IMR-90 (cell line): ENCODE measurements at regions not wholly inside any gene's neighbourhood (a gene's known extent, or its start where the extent isn't known, plus 50 kb on each side); places are given as distances from the start of the nearest gene placed in this dataset.

ENCODE experiments used
- ATAC-seq: fragments of 200-7000 bp; cut with Tn5 transposase; 2 replicates; pipeline ENCODE4 v1.9.1; 2020; ENCODE audit warnings: low read depth, mild to moderate bottlenecking, moderate library complexity
- BruUV-seq: library from RNA; stranded (reverse); fragments of 400-500 nt; replicated peaks from 2 replicates; lab custom pipeline; 2021; lab: Mats Ljungman, UMichigan
- CTCF ChIA-PET: fragments of 300-600 bp; formaldehyde crosslinking; extraction: SDS; loops from one replicate; lab custom pipeline; 2021; ENCODE audit warnings: antibody characterized with exemption; lab: Yijun Ruan, JAX
- POLR2A ChIA-PET: fragments of 300-600 bp; sonication (Branson Sonifier 250); formaldehyde crosslinking; loops from one replicate; lab custom pipeline; 2022; ENCODE audit warnings: antibody characterized with exemption; ENCODE audit not compliant: unreplicated experiment; lab: Charles Lee
- DNase-seq: peaks from one replicate; pipeline ENCODE4 v3.0.0; 2013
- H2AFZ ChIP-seq: replicated peaks from 2 replicates; pipeline ENCODE3; 2013; ENCODE audit warnings: low read length, mild to moderate bottlenecking; ENCODE audit not compliant: poor library complexity
- H2AK5ac ChIP-seq: 2 replicates; pipeline ENCODE4 v1.6.1; 2013; ENCODE audit warnings: low read depth, low read length, inconsistent platforms
- H2AK9ac ChIP-seq: replicated peaks from 2 replicates; pipeline ENCODE3; 2013; ENCODE audit warnings: mild to moderate bottlenecking, low read depth, low read length, moderate library complexity; ENCODE audit not compliant: poor library complexity
- H2BK120ac ChIP-seq: 2 replicates; pipeline ENCODE4 v1.6.1; 2013; ENCODE audit warnings: low read depth, low read length, inconsistent platforms
- H2BK15ac ChIP-seq: 3 replicates; pipeline ENCODE4 v1.6.1; 2013; ENCODE audit warnings: low read depth, low read length, inconsistent platforms
- H2BK20ac ChIP-seq: 2 replicates; pipeline ENCODE4 v1.6.1; 2013; ENCODE audit warnings: low read depth, mild to moderate bottlenecking, inconsistent platforms, low read length, moderate library complexity
- H2BK5ac ChIP-seq: 2 replicates; pipeline ENCODE4 v1.6.1; 2013; ENCODE audit warnings: mild to moderate bottlenecking, low read depth, low read length, inconsistent platforms; ENCODE audit not compliant: poor library complexity, severe bottlenecking
- H3K14ac ChIP-seq: replicated peaks from 2 replicates; pipeline ENCODE4 v1.6.1; 2013; ENCODE audit warnings: low read depth, low read length, inconsistent platforms
- H3K18ac ChIP-seq: 2 replicates; pipeline ENCODE4 v1.6.1; 2013; ENCODE audit warnings: low read depth, low read length, control low read depth
- H3K23ac ChIP-seq: 2 replicates; pipeline ENCODE4 v1.6.1; 2013; ENCODE audit warnings: low read depth, low read length, inconsistent platforms
- H3K27ac ChIP-seq: 2 replicates; pipeline ENCODE4 v1.5.1; 2013; ENCODE audit warnings: mild to moderate bottlenecking, control low read depth, low read length; ENCODE audit not compliant: insufficient read depth
- H3K27me3 ChIP-seq: 2 replicates; pipeline ENCODE4 v1.6.1; 2013; ENCODE audit warnings: low read length; ENCODE audit not compliant: control insufficient read depth, insufficient read depth
- H3K36me3 ChIP-seq: 2 replicates; pipeline ENCODE4 v1.6.1; 2013; ENCODE audit warnings: low read length, mixed read lengths; ENCODE audit not compliant: control insufficient read depth, insufficient read depth
- H3K4ac ChIP-seq: 2 replicates; pipeline ENCODE4 v1.6.1; 2013; ENCODE audit warnings: low read depth, low read length, inconsistent platforms
- H3K4me1 ChIP-seq: 2 replicates; pipeline ENCODE4 v1.6.1; 2013; ENCODE audit warnings: low read length, mixed read lengths; ENCODE audit not compliant: control insufficient read depth, insufficient read depth
- H3K4me2 ChIP-seq: 2 replicates; pipeline ENCODE4 v1.6.1; 2013; ENCODE audit warnings: low read depth, mild to moderate bottlenecking, control low read depth, low read length, moderate library complexity
- H3K4me3 ChIP-seq: 2 replicates; pipeline ENCODE4 v1.5.1; 2013; ENCODE audit warnings: low read depth, mild to moderate bottlenecking, control low read depth, low read length, moderate library complexity; ENCODE audit not compliant: insufficient read depth
- H3K56ac ChIP-seq: 2 replicates; pipeline ENCODE4 v1.6.1; 2013; ENCODE audit warnings: low read length, inconsistent platforms; ENCODE audit not compliant: insufficient read depth; ENCODE audit errors: extremely low read depth
- H3K79me1 ChIP-seq, 2 experiments: 2 replicates each; pipeline ENCODE4 v1.6.1; 2013; ENCODE audit warnings: low read length in 2 of 2, inconsistent platforms in 1 of 2, low read depth in 1 of 2
- H3K9ac ChIP-seq: 2 replicates; pipeline ENCODE4 v1.6.1; 2013; ENCODE audit warnings: low read depth, low read length, control low read depth
- H3K9me1 ChIP-seq: 2 replicates; pipeline ENCODE4 v1.6.1; 2013; ENCODE audit warnings: low read length, inconsistent platforms; ENCODE audit not compliant: insufficient read depth
- H3K9me3 ChIP-seq: 2 replicates; pipeline ENCODE4 v1.6.1; 2013; ENCODE audit warnings: low read length; ENCODE audit not compliant: control insufficient read depth, insufficient read depth
- H4K20me1 ChIP-seq: 2 replicates; pipeline ENCODE4 v1.6.1; 2013; ENCODE audit warnings: low read length, inconsistent platforms; ENCODE audit not compliant: insufficient read depth
- H4K5ac ChIP-seq: 2 replicates; pipeline ENCODE4 v1.6.1; 2013; ENCODE audit warnings: mild to moderate bottlenecking, low read depth, low read length, control low read depth
- H4K8ac ChIP-seq, 2 experiments: 2 replicates each; pipeline ENCODE4 v1.6.1; 2013; ENCODE audit warnings: low read depth in 2 of 2, low read length in 2 of 2, control low read depth in 1 of 2, inconsistent platforms in 1 of 2
- H4K91ac ChIP-seq: 2 replicates; pipeline ENCODE4 v1.6.1; 2013; ENCODE audit warnings: low read depth, low read length, inconsistent platforms; ENCODE audit not compliant: insufficient read depth
- BHLHE40 ChIP-seq: fragments of 150-350 bp; IDR thresholded peaks from 2 replicates; pipeline ENCODE4 v1.6.1; 2016; ENCODE audit warnings: mild to moderate bottlenecking, low read depth, low read length
- CEBPB ChIP-seq: IDR thresholded peaks from 2 replicates; pipeline ENCODE4 v1.6.1; 2012; ENCODE audit warnings: low read depth, low read length, improper control_type of control experiment
- CHD1 ChIP-seq: IDR thresholded peaks from 2 replicates; pipeline ENCODE4 v1.6.1; 2012; ENCODE audit warnings: low read depth, low read length, improper control_type of control experiment
- CTCF ChIP-seq: conservative IDR thresholded peaks from 2 replicates; pipeline ENCODE4 v1.5.1; 2012; ENCODE audit warnings: mild to moderate bottlenecking, low read depth, low read length, improper control_type of control experiment
- ELK1 ChIP-seq: fragments of 150-350 bp; IDR thresholded peaks from 2 replicates; pipeline ENCODE4 v1.6.1; 2016; ENCODE audit warnings: low read depth, mild to moderate bottlenecking, low read length, moderate library complexity, borderline replicate concordance
- FOS ChIP-seq: fragments of 150-350 bp; IDR thresholded peaks from 2 replicates; pipeline ENCODE4 v1.6.1; 2016; ENCODE audit warnings: low read depth, low read length
- MAFK ChIP-seq: IDR thresholded peaks from 2 replicates; pipeline ENCODE4 v1.6.1; 2012; ENCODE audit warnings: low read depth, low read length, improper control_type of control experiment
- MAZ ChIP-seq: IDR thresholded peaks from 2 replicates; pipeline ENCODE4 v1.6.1; 2012; ENCODE audit warnings: low read depth, mild to moderate bottlenecking, low read length, improper control_type of control experiment, moderate library complexity, borderline replicate concordance
- MXI1 ChIP-seq: IDR thresholded peaks from 2 replicates; pipeline ENCODE4 v1.6.1; 2012; ENCODE audit warnings: low read depth, mild to moderate bottlenecking, low read length, moderate library complexity, borderline replicate concordance
- NFE2L2 ChIP-seq: fragments of 150-350 bp; IDR thresholded peaks from 2 replicates; pipeline ENCODE4 v1.6.1; 2016; ENCODE audit warnings: low read depth, mild to moderate bottlenecking, low read length
- POLR2A ChIP-seq: IDR thresholded peaks from 2 replicates; pipeline ENCODE4 v1.6.1; 2012; ENCODE audit warnings: mild to moderate bottlenecking, low read depth, low read length
- RAD21 ChIP-seq: IDR thresholded peaks from 2 replicates; pipeline ENCODE4 v1.6.1; 2012; ENCODE audit warnings: low read length, improper control_type of control experiment
- RCOR1 ChIP-seq: IDR thresholded peaks from 2 replicates; pipeline ENCODE4 v1.6.1; 2012; ENCODE audit warnings: mild to moderate bottlenecking, low read length, improper control_type of control experiment; ENCODE audit not compliant: insufficient replicate concordance
- RFX5 ChIP-seq: IDR thresholded peaks from 2 replicates; pipeline ENCODE4 v1.8.0; 2012; ENCODE audit warnings: low read depth, mild to moderate bottlenecking, low read length, moderate library complexity
- SMC3 ChIP-seq: fragments of 150-350 bp; IDR thresholded peaks from 2 replicates; pipeline ENCODE4 v1.6.1; 2016; ENCODE audit warnings: low read depth, mild to moderate bottlenecking, antibody characterized with exemption, low read length, moderate library complexity
- USF2 ChIP-seq: fragments of 150-350 bp; IDR thresholded peaks from 2 replicates; pipeline ENCODE4 v1.6.1; 2017; ENCODE audit warnings: mild to moderate bottlenecking, antibody characterized with exemption, low read length, low read depth
- whole genome bisulfite sequencing, 2 experiments: methylation state at CpG; one replicate each; pipeline versions ENCODE4 v1.1.5 to v1.1.7; 2013; ENCODE audit warnings: missing lambda C conversion rate in 2 of 2; ENCODE audit not compliant: insufficient read length in 1 of 2; ENCODE audit errors: extremely low coverage in 2 of 2; 5-methylcytosine and 5-hydroxymethylcytosine counted together
- dilution Hi-C: fragments of 300-500 bp; cut with HindIII; formaldehyde crosslinking; loops from one replicate; pipeline ENCODE4 v1.14.3; 2018; ENCODE audit warnings: low sequenced_read_pairs; ENCODE audit not compliant: unreplicated experiment
- in situ Hi-C: fragments of 300-500 bp; cut with MboI; formaldehyde crosslinking; loops from 3 replicates; pipeline ENCODE4 v1.14.3; 2019; ENCODE audit warnings: low sequenced_read_pairs, inconsistent platforms, mixed read lengths
- intact Hi-C: fragments of 100-400 bp; cut with micrococcal nuclease; formaldehyde crosslinking; loops from 2 replicates; pipeline ENCODE4 v1.10.0; 2022

GRCh38 chr15:79778378-79778990, 118.3 kb downstream of the MTHFS start:
- Histone ChIP-seq H3K9me3 (no peaks in the 10 kb centered on the region), H3K27me3 (peaks cover 3% of the 10 kb centered on the region; the same call in 1 of the 2 replicates), H4K91ac (no peak overlapping the region), H3K23ac (no peak overlapping the region), H2BK5ac (no peak overlapping the region), H3K79me1 (no peaks in the 10 kb centered on the region), H2AK9ac (no peak overlapping the region), H2BK15ac (no peak overlapping the region), H3K56ac (no peak overlapping the region), H4K20me1 (no peaks in the 10 kb centered on the region), H3K9ac (no peak overlapping the region), H3K4me3 (no peak overlapping the region), H3K4ac (no peak overlapping the region), H3K14ac (no peak overlapping the region), H3K18ac (no peak overlapping the region), H2AK5ac (no peak overlapping the region), H4K5ac (no peak overlapping the region), H2AFZ (no peak overlapping the region), H2BK120ac (no peak overlapping the region), H3K36me3 (no peaks in the 10 kb centered on the region), H4K8ac (no peak overlapping the region), H3K9me1 (no peaks in the 10 kb centered on the region), H3K4me1 (no peaks in the 10 kb centered on the region), H3K27ac (no peak overlapping the region), H2BK20ac (no peak overlapping the region), H3K4me2 (no peak overlapping the region)
- CTCF ChIA-PET, result no interaction called here
- ATAC-seq (no peak), DNase-seq (no peak)
- intact Hi-C loops, result no loop called here
- no peak for TF ChIP-seq RFX5
- no peak for TF ChIP-seq MXI1
- no peak for TF ChIP-seq USF2
- TF ChIP-seq RAD21, result no peak
- TF ChIP-seq CTCF, result no peak
- no peak for TF ChIP-seq RCOR1
- TF ChIP-seq FOS, result no peak
- TF ChIP-seq MAFK, result no peak
- TF ChIP-seq ELK1, result no peak
- no peak for TF ChIP-seq CEBPB
- no peak for TF ChIP-seq BHLHE40
- TF ChIP-seq CHD1, result no peak
- TF ChIP-seq NFE2L2, result no peak
- TF ChIP-seq MAZ, result no peak
- TF ChIP-seq POLR2A, result no peak
- TF ChIP-seq SMC3, result no peak
- dilution Hi-C loops, result no loop called here
- in situ Hi-C loops, result no loop called here
- BruUV-seq, result no TSS peak
- 100% methylated on average over 1 of the region's 3 CpGs; no CpG with 5 or more reads in 1 of the 2 experiments for WGBS, 2 experiments
- POLR2A ChIA-PET, result no interaction called here
